Immature natural killer cell (primary cell): ENCODE measurements at regions not wholly inside any gene's neighbourhood (a gene's known extent, or its start where the extent isn't known, plus 50 kb on each side); places are given as distances from the start of the nearest gene placed in this dataset.
"Not testable (repeated sequence)": the region's sequence is repeated elsewhere in the genome, so short reads cannot be mapped to it uniquely, and the experiment has no call there.

Experiments
- DNase-seq, 3 donors: peaks; one replicate each; pipeline ENCODE4 v3.0.0; 2022; ENCODE audit warnings: mixed read lengths in 1 of 3
- H3K27ac Mint-ChIP-seq, 6 donors: one replicate each; pipeline ENCODE4 v1.8.0; 2020; ENCODE audit warnings: mixed read lengths in 6 of 6, mild to moderate bottlenecking in 5 of 6, inconsistent platforms in 4 of 6, moderate library complexity in 3 of 6
- H3K27me3 Mint-ChIP-seq, 3 donors: one replicate each; pipeline ENCODE4 v1.8.0; 2020 to 2021; ENCODE audit warnings: low read depth in 3 of 3, mild to moderate bottlenecking in 3 of 3, mixed read lengths in 3 of 3, moderate library complexity in 3 of 3, inconsistent platforms in 1 of 3
- H3K36me3 Mint-ChIP-seq, 3 donors: one replicate each; pipeline ENCODE4 v1.8.0; 2020; ENCODE audit warnings: mixed read lengths in 3 of 3, inconsistent platforms in 2 of 3, mild to moderate bottlenecking in 2 of 3
- H3K4me1 Mint-ChIP-seq, 2 donors: one replicate each; pipeline ENCODE4 v1.8.0; 2020; ENCODE audit warnings: inconsistent platforms in 2 of 2, mild to moderate bottlenecking in 2 of 2, mixed read lengths in 2 of 2, moderate library complexity in 1 of 2
- H3K4me3 Mint-ChIP-seq, 5 donors: one replicate each; pipeline ENCODE4 v1.8.0; 2020; ENCODE audit warnings: mild to moderate bottlenecking in 5 of 5, mixed read lengths in 5 of 5, inconsistent platforms in 3 of 5, moderate library complexity in 3 of 5
- H3K9me3 Mint-ChIP-seq, 6 donors: one replicate each; pipeline ENCODE4 v1.8.0; 2020; ENCODE audit warnings: mild to moderate bottlenecking in 6 of 6, mixed read lengths in 6 of 6, inconsistent platforms in 4 of 6, moderate library complexity in 3 of 6

- Mint-ChIP-seq H3K27me3 (no peaks in the 10 kb centered on the region), H3K27ac (no peak overlapping the region), H3K4me3 (no peak overlapping the region), H3K36me3 (no peaks in the 10 kb centered on the region), H3K4me1 (no peaks in the 10 kb centered on the region), H3K9me3 (peaks cover 0 to 34% (median 5%) of the 10 kb centered on the region in 6 donors)
- DNase-seq: no peak
Measured at GRCh38 chr20:55656231-55656775, 349.0 kb downstream of the CBLN4 start.

- H3K4me3 Mint-ChIP-seq: no peak overlapping the region
- H3K27me3 Mint-ChIP-seq: no peaks in the 10 kb centered on the region
- H3K36me3 Mint-ChIP-seq: no peaks in the 10 kb centered on the region
- no peak overlapping the region for H3K27ac Mint-ChIP-seq
- H3K4me1 Mint-ChIP-seq: no peaks in the 10 kb centered on the region
- DNase-seq: no peak
- peaks cover 0 to 30% (median 8%) of the 10 kb centered on the region in 6 donors for H3K9me3 Mint-ChIP-seq
Measured at GRCh38 chr20:55650657-55651360, 354.5 kb downstream of the CBLN4 start.

GRCh38 chr20:55649254-55649653 is 356.1 kb downstream of the CBLN4 start:
- Mint-ChIP-seq H3K4me3 (no peak overlapping the region), H3K4me1 (no peaks in the 10 kb centered on the region), H3K27me3 (no peaks in the 10 kb centered on the region), H3K9me3 (peaks cover 0 to 30% (median 8%) of the 10 kb centered on the region in 6 donors), H3K27ac (no peak overlapping the region), H3K36me3 (no peaks in the 10 kb centered on the region)
- no peak for DNase-seq

GRCh38 chr20:55646851-55647250 is 358.5 kb downstream of the CBLN4 start:
- Mint-ChIP-seq H3K27me3 (no peaks in the 10 kb centered on the region), H3K9me3 (peaks cover 0 to 25% (median 7%) of the 10 kb centered on the region in 6 donors), H3K4me3 (no peak overlapping the region), H3K36me3 (no peaks in the 10 kb centered on the region), H3K4me1 (no peaks in the 10 kb centered on the region), H3K27ac (no peak overlapping the region)
- DNase-seq: no peak

- Mint-ChIP-seq H3K36me3 (no peaks in the 10 kb centered on the region), H3K9me3 (peaks cover 0 to 15% (median 9%) of the 10 kb centered on the region in 6 donors), H3K4me1 (no peaks in the 10 kb centered on the region), H3K27ac (no peak overlapping the region), H3K27me3 (no peaks in the 10 kb centered on the region), H3K4me3 (no peak overlapping the region)
- no peak for DNase-seq
Measured at GRCh38 chr20:55641497-55641896, 363.8 kb downstream of the CBLN4 start.

GRCh38 chr20:55635870-55636269 is 369.4 kb downstream of the CBLN4 start:
- Mint-ChIP-seq H3K9me3 (peaks cover 0 to 15% (median 2%) of the 10 kb centered on the region in 6 donors), H3K27me3 (no peaks in the 10 kb centered on the region), H3K4me1 (no peaks in the 10 kb centered on the region), H3K4me3 (no peak overlapping the region), H3K27ac (no peak overlapping the region), H3K36me3 (no peaks in the 10 kb centered on the region)
- no peak for DNase-seq

GRCh38 chr20:55632592-55632991 is 372.7 kb downstream of the CBLN4 start:
- no peaks in the 10 kb centered on the region for H3K27me3 Mint-ChIP-seq
- H3K27ac Mint-ChIP-seq: no peak overlapping the region
- H3K9me3 Mint-ChIP-seq: peaks cover 0 to 9% (median 2%) of the 10 kb centered on the region in 6 donors
- H3K4me1 Mint-ChIP-seq: no peaks in the 10 kb centered on the region
- H3K36me3 Mint-ChIP-seq: no peaks in the 10 kb centered on the region
- H3K4me3 Mint-ChIP-seq: no peak overlapping the region
- DNase-seq: no peak

- not testable (repeated sequence) for H3K4me1 Mint-ChIP-seq, H3K27ac Mint-ChIP-seq, H3K4me3 Mint-ChIP-seq, DNase-seq, H3K9me3 Mint-ChIP-seq, H3K27me3 Mint-ChIP-seq, H3K36me3 Mint-ChIP-seq
Measured at GRCh38 chr20:55629143-55629542, 376.2 kb downstream of the CBLN4 start.

- Mint-ChIP-seq H3K36me3 (no peaks in the 10 kb centered on the region), H3K9me3 (peaks cover 0 to 6% (median under 1%) of the 10 kb centered on the region in 6 donors), H3K27me3 (no peaks in the 10 kb centered on the region), H3K4me1 (no peaks in the 10 kb centered on the region), H3K4me3 (no peak overlapping the region), H3K27ac (no peak overlapping the region)
- no peak for DNase-seq
Measured at GRCh38 chr20:55626716-55627115, 378.6 kb downstream of the CBLN4 start.

- H3K27ac Mint-ChIP-seq: no peak overlapping the region
- DNase-seq: no peak
- no peaks in the 10 kb centered on the region for H3K27me3 Mint-ChIP-seq
- no peak overlapping the region for H3K4me3 Mint-ChIP-seq
- H3K4me1 Mint-ChIP-seq: no peaks in the 10 kb centered on the region
- H3K9me3 Mint-ChIP-seq: peaks cover 0 to 26% (median 10%) of the 10 kb centered on the region in 6 donors
- no peaks in the 10 kb centered on the region for H3K36me3 Mint-ChIP-seq
Measured at GRCh38 chr20:55616367-55616766, 389.0 kb downstream of the CBLN4 start.

- H3K9me3 Mint-ChIP-seq: peaks cover 0 to 26% (median 10%) of the 10 kb centered on the region in 6 donors
- no peaks in the 10 kb centered on the region for H3K27me3 Mint-ChIP-seq
- no peaks in the 10 kb centered on the region for H3K36me3 Mint-ChIP-seq
- DNase-seq: no peak
- no peaks in the 10 kb centered on the region for H3K4me1 Mint-ChIP-seq
- no peak overlapping the region for H3K27ac Mint-ChIP-seq
- no peak overlapping the region for H3K4me3 Mint-ChIP-seq
Measured at GRCh38 chr20:55615818-55616217, 389.5 kb downstream of the CBLN4 start.

GRCh38 chr20:55614220-55614757 is 391.0 kb downstream of the CBLN4 start:
- no peaks in the 10 kb centered on the region for H3K36me3 Mint-ChIP-seq
- no peak overlapping the region for H3K27ac Mint-ChIP-seq
- no peak overlapping the region for H3K4me3 Mint-ChIP-seq
- H3K9me3 Mint-ChIP-seq: peaks cover 0 to 20% (median 9%) of the 10 kb centered on the region in 6 donors
- no peaks in the 10 kb centered on the region for H3K4me1 Mint-ChIP-seq
- DNase-seq: no peak
- peaks cover 0 to 2% (median 0%) of the 10 kb centered on the region in 3 donors for H3K27me3 Mint-ChIP-seq

- H3K27me3 Mint-ChIP-seq: peaks cover 0 to 4% (median 0%) of the 10 kb centered on the region in 3 donors
- no peak overlapping the region for H3K27ac Mint-ChIP-seq
- no peak for DNase-seq
- H3K36me3 Mint-ChIP-seq: no peaks in the 10 kb centered on the region
- H3K4me3 Mint-ChIP-seq: no peak overlapping the region
- no peaks in the 10 kb centered on the region for H3K4me1 Mint-ChIP-seq
- peaks cover 2 to 21% (median 6%) of the 10 kb centered on the region in 6 donors for H3K9me3 Mint-ChIP-seq
Measured at GRCh38 chr20:55610756-55611155, 394.6 kb downstream of the CBLN4 start.

- H3K27me3 Mint-ChIP-seq: peaks cover 0 to 4% (median 0%) of the 10 kb centered on the region in 3 donors
- H3K4me1 Mint-ChIP-seq: no peaks in the 10 kb centered on the region
- peaks cover 2 to 13% (median 6%) of the 10 kb centered on the region in 6 donors for H3K9me3 Mint-ChIP-seq
- no peak overlapping the region for H3K27ac Mint-ChIP-seq
- DNase-seq: no peak
- H3K36me3 Mint-ChIP-seq: no peaks in the 10 kb centered on the region
- no peak overlapping the region for H3K4me3 Mint-ChIP-seq
Measured at GRCh38 chr20:55605594-55605993, 399.7 kb downstream of the CBLN4 start.
